ENCODE measurements at regions not wholly inside any gene's neighbourhood (a gene's known extent, or its start where the extent isn't known, plus 50 kb on each side); places are given as distances from the start of the nearest gene placed in this dataset.

- CTCF ChIA-PET (ENCODE audit: partially characterized antibody) = interaction anchor here (0.6 kb wide), 1 partner anchor 171 kb away, joined by 3 read pairs; no protein-coding TSS in a partner anchor
- no peak overlapping the region for H4K5ac ChIP-seq (ENCODE audit: insufficient read length, low read depth, low read length)
- no peak overlapping the region for H3K9ac ChIP-seq (replicated peaks in 1 of 4; ENCODE audit: extremely low read depth in 1 of 4, low read depth in 3 of 4, low read length in 3 of 4)
- H3K9me3 ChIP-seq (ENCODE audit: insufficient read depth in 2 of 2, low read depth in 1 of 2, low read length in 1 of 2) = 0 out of 4 replicates have a peak, but pooled peaks cover 3 to 10% of the 10 kb centered on the region in 2 experiments
- H3K56ac ChIP-seq (replicated peaks; ENCODE audit: insufficient read length, low read depth, low read length) = no peak overlapping the region
- WGBS, 2 experiments (ENCODE audit: extremely low coverage in 1 of 2, insufficient coverage in 1 of 2, insufficient read length in 1 of 2, insufficient replicate concordance in 2 of 2, low coverage in 1 of 2, low lambda C conversion rate in 2 of 2, missing lambda C conversion rate in 1 of 2) = 94% methylated on average over 2 of the region's 2 CpGs; no CpG with 5 or more reads in 1 of the 2 experiments
- no peak overlapping the region for H3K4me3 ChIP-seq (ENCODE audit: extremely low read depth in 1 of 4, insufficient read depth in 2 of 4, low read depth in 3 of 4, low read length in 4 of 4)
- H3K36me3 ChIP-seq (ENCODE audit: control insufficient read depth in 2 of 4, insufficient read depth in 4 of 4, low read length in 3 of 4) = no peaks in the 10 kb centered on the region
- no peak overlapping the region for H4K91ac ChIP-seq (replicated peaks; ENCODE audit: insufficient read length, low read length)
- H3K27ac ChIP-seq (ENCODE audit: low read depth, low read length) = no peak overlapping the region
- no peak overlapping the region for H3K23ac ChIP-seq (ENCODE audit: insufficient read length)
- H3K79me2 ChIP-seq (ENCODE audit: control insufficient read depth in 1 of 2, insufficient read depth in 2 of 2, low read length in 2 of 2) = no peaks in the 10 kb centered on the region
- H3K79me1 ChIP-seq (ENCODE audit: low read depth, low read length) = no peaks in the 10 kb centered on the region
- H2AK5ac ChIP-seq (ENCODE audit: low read depth, low read length) = no peak overlapping the region
- H2AFZ ChIP-seq (ENCODE audit: low read length) = no peak overlapping the region
- FAIRE-seq (no peak), DNase-seq (ENCODE audit: low read depth in 1 of 2, low spot score in 2 of 2) (no peak)
- no peak overlapping the region for H3K4me2 ChIP-seq (ENCODE audit: insufficient read depth in 1 of 2, low read depth in 2 of 2, low read length in 2 of 2)
- H3K18ac ChIP-seq (ENCODE audit: extremely low read depth, low read length) = no peak overlapping the region
- H4K20me1 ChIP-seq (replicated peaks in 1 of 2; ENCODE audit: control insufficient read depth in 1 of 2, insufficient read depth in 2 of 2, low read length in 2 of 2) = no peaks in the 10 kb centered on the region
- no peaks in the 10 kb centered on the region for H3K4me1 ChIP-seq (replicated peaks in 1 of 4; ENCODE audit: control insufficient read depth in 3 of 4, insufficient read depth in 4 of 4, low read length in 3 of 4)
- H3K14ac ChIP-seq (ENCODE audit: insufficient read length) = no peak overlapping the region
- H4K8ac ChIP-seq (ENCODE audit: extremely low read depth, insufficient read depth, low read length) = no peak overlapping the region
- no peak overlapping the region for H2BK15ac ChIP-seq (ENCODE audit: low read length)
- H3K4ac ChIP-seq (replicated peaks; ENCODE audit: insufficient read length, low read depth, low read length) = no peak overlapping the region
- no peak overlapping the region for H2BK5ac ChIP-seq (ENCODE audit: low read depth, low read length)
- H2BK120ac ChIP-seq (replicated peaks; ENCODE audit: low read depth, low read length) = no peak overlapping the region
- no peak overlapping the region for H2BK20ac ChIP-seq (ENCODE audit: low read length)
- H2BK12ac ChIP-seq (ENCODE audit: low read depth, low read length) = no peak overlapping the region
- H3K23me2 ChIP-seq (ENCODE audit: low read depth, low read length) = no peaks in the 10 kb centered on the region
- no peaks in the 10 kb centered on the region for H3K27me3 ChIP-seq (replicated peaks in 1 of 4; ENCODE audit: control insufficient read depth in 3 of 4, extremely low read depth in 1 of 4, insufficient read depth in 3 of 4, low read length in 3 of 4)
- POLR2A ChIA-PET (ENCODE audit: partially characterized antibody) = no interaction called here
- TF ChIP-seq TAF1 (IDR thresholded peaks at IDR 0.05; ENCODE audit: low read depth, low read length) (no peak), JUN (IDR thresholded peaks at IDR 0.05; ENCODE audit: low read depth, low read length) (no peak), HDAC2 (IDR thresholded peaks at IDR 0.05; ENCODE audit: borderline replicate concordance in 1 of 2, low read depth in 2 of 2, low read length in 2 of 2) (no peak), JUND (IDR thresholded peaks at IDR 0.05; ENCODE audit: low read length) (no peak), TCF12 (IDR thresholded peaks at IDR 0.05; ENCODE audit: low read depth, low read length) (no peak), SIX5 (IDR thresholded peaks at IDR 0.05; ENCODE audit: low read depth, low read length) (no peak), EP300 (IDR thresholded peaks at IDR 0.05; ENCODE audit: borderline replicate concordance in 1 of 2, low read depth in 2 of 2, low read length in 2 of 2) (no peak), MAX (IDR thresholded peaks at IDR 0.05) (no peak), CBX8 (IDR thresholded peaks at IDR 0.05; ENCODE audit: borderline replicate concordance, low read depth, low read length) (no peak), TAF7 (optimal IDR thresholded peaks at IDR 0.05; ENCODE audit: borderline replicate concordance, low read depth, low read length) (no peak), CTCF (IDR thresholded peaks at IDR 0.05; ENCODE audit: control extremely low read depth in 1 of 3, insufficient read depth in 1 of 3, low read depth in 1 of 3, low read length in 3 of 3) (no peak), CREB1 (IDR thresholded peaks at IDR 0.05) (no peak)
These were observed 145.4 kb upstream of the EYS start for GRCh38 chr6:65852369-65852852.

Data from H1 (cell line).